Suppressor macrophage treated with lipopolysaccharide for 4 hours (primary cell): ENCODE measurements at regions not wholly inside any gene's neighbourhood (a gene's known extent, or its start where the extent isn't known, plus 50 kb on each side); places are given as distances from the start of the nearest gene placed in this dataset.
"Not testable (repeated sequence)": the region's sequence is repeated elsewhere in the genome, so short reads cannot be mapped to it uniquely, and the experiment has no call there.

ENCODE experiments used
- DNase-seq: peaks from one replicate; pipeline ENCODE4 v3.0.0-alpha.2; 2020

- no peak for DNase-seq
These were observed 199.2 kb upstream of the NEGR1 start for GRCh38 chr1:72481420-72481970.

- DNase-seq: no peak
These were observed 184.0 kb upstream of the NEGR1 start for GRCh38 chr1:72466376-72466775.

GRCh38 chr1:72462186-72462905, 180.0 kb upstream of the NEGR1 start:
- DNase-seq: no peak

GRCh38 chr1:72442262-72442661, 159.9 kb upstream of the NEGR1 start:
- no peak for DNase-seq

GRCh38 chr1:72439036-72439435, 156.7 kb upstream of the NEGR1 start:
- DNase-seq: no peak

- no peak for DNase-seq
These were observed 155.9 kb upstream of the NEGR1 start for GRCh38 chr1:72438270-72438669.

GRCh38 chr1:72435025-72435424, 152.7 kb upstream of the NEGR1 start:
- DNase-seq: peak; percentile 39

GRCh38 chr1:72434070-72434469, 151.7 kb upstream of the NEGR1 start:
- no peak for DNase-seq

- peak; percentile 21 for DNase-seq
These were observed 151.3 kb upstream of the NEGR1 start for GRCh38 chr1:72433591-72433990.

GRCh38 chr1:72432645-72433267, 150.4 kb upstream of the NEGR1 start:
- peak; percentile 5 for DNase-seq

GRCh38 chr1:72431810-72432209, 149.5 kb upstream of the NEGR1 start:
- DNase-seq: no peak

- not testable (repeated sequence) for DNase-seq
These were observed 145.9 kb upstream of the NEGR1 start for GRCh38 chr1:72428276-72428675.

- no peak for DNase-seq
These were observed 136.9 kb upstream of the NEGR1 start for GRCh38 chr1:72419229-72419628.

- no peak for DNase-seq
These were observed 129.9 kb upstream of the NEGR1 start for GRCh38 chr1:72412286-72412685.

GRCh38 chr1:72399807-72400206, 117.5 kb upstream of the NEGR1 start:
- no peak for DNase-seq

- DNase-seq: no peak
These were observed 115.4 kb upstream of the NEGR1 start for GRCh38 chr1:72397786-72398185.

- no peak for DNase-seq
These were observed 112.1 kb upstream of the NEGR1 start for GRCh38 chr1:72394457-72394856.

- no peak for DNase-seq
These were observed 96.7 kb upstream of the NEGR1 start for GRCh38 chr1:72379072-72379471.

GRCh38 chr1:72375226-72375625, 92.9 kb upstream of the NEGR1 start:
- no peak for DNase-seq

GRCh38 chr1:72371259-72372035, 89.1 kb upstream of the NEGR1 start:
- no peak for DNase-seq

GRCh38 chr1:72370836-72371235, 88.5 kb upstream of the NEGR1 start:
- DNase-seq: not testable (repeated sequence)

GRCh38 chr1:72369069-72369757, 86.9 kb upstream of the NEGR1 start:
- DNase-seq: no peak

- peak; percentile 12 for DNase-seq
These were observed 84.1 kb upstream of the NEGR1 start for GRCh38 chr1:72366466-72366865.
